Right lobe of liver (tissue), 4 donors: ENCODE measurements at regions not wholly inside any gene's neighbourhood (a gene's known extent, or its start where the extent isn't known, plus 50 kb on each side); places are given as distances from the start of the nearest gene placed in this dataset.

Source experiments
- POLR2A ChIP-seq: fragments of 450-650 bp; IDR thresholded peaks from one replicate; pipeline ENCODE4 v1.6.1; 2017; ENCODE audit warnings: antibody characterized with exemption, mild to moderate bottlenecking
- TF ChIP-seq, protein P1 (sequence below), 4 donors: fragments of 200-600 bp in 3 of 4; fragments of 450-650 bp in 1 of 4; IDR thresholded peaks; one replicate each; pipeline versions ENCODE4 v1.5.1 to v1.8.0; 2016 to 2022; ENCODE audit warnings: antibody characterized with exemption in 4 of 4, mild to moderate bottlenecking in 2 of 4
- donor health status: DM: no; HTN: no; CAD: no.
- donor health status: DM: no; HTN: no; CAD: no.
- donor health status: DM: no; HTN: yes; CAD: no.

DNA sequence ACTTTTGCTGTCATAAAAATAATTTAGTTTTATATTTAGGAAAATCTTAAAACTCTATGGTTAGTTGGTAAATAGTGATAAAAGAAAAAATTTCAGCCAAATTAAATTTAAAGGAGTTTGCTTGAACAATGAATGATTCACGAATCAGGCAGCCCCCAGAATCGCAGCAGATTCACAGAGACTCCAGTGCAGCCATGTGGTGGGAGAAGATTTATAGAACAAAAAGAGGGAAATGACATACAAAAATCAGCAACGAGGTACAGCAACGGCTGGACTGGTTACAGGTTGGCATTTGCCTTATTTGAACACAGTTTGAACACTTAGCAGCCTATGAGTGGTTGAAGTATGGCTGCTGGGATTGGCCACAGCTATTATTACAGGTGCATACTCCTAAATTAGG lies 96.4 kb upstream of the MYCBP2 start:
- TF ChIP-seq, protein P1, sequence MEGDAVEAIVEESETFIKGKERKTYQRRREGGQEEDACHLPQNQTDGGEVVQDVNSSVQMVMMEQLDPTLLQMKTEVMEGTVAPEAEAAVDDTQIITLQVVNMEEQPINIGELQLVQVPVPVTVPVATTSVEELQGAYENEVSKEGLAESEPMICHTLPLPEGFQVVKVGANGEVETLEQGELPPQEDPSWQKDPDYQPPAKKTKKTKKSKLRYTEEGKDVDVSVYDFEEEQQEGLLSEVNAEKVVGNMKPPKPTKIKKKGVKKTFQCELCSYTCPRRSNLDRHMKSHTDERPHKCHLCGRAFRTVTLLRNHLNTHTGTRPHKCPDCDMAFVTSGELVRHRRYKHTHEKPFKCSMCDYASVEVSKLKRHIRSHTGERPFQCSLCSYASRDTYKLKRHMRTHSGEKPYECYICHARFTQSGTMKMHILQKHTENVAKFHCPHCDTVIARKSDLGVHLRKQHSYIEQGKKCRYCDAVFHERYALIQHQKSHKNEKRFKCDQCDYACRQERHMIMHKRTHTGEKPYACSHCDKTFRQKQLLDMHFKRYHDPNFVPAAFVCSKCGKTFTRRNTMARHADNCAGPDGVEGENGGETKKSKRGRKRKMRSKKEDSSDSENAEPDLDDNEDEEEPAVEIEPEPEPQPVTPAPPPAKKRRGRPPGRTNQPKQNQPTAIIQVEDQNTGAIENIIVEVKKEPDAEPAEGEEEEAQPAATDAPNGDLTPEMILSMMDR (IDR thresholded peaks at IDR 0.05): no peak
- no peak for TF ChIP-seq POLR2A
